ENCODE measurements at regions not wholly inside any gene's neighbourhood (a gene's known extent, or its start where the extent isn't known, plus 50 kb on each side); places are given as distances from the start of the nearest gene placed in this dataset.

DNA sequence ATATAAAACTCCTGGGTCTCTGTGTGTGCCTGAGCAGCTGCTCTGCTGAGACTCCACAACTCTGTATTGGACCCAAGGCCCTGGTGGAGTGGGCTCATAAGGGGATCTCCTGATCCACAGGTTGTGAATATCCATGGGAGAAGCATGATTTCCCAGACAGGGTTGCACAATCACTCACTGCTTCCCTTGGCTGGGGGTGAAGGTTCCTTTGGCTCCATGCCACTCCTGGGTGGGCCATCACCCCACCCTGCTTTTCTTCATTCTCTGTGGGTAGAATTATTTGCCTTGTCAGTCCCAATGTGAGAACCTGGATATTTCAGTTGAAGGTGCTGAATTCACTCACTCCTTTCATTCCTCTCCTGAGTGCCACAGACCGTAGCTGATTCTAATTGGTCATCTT, 205.2 kb upstream of the TMEM260 start:
- Histone ChIP-seq H3K36me3 (replicated peaks; ENCODE audit: low read depth, low read length) (no peaks in the 10 kb centered on the region), H3K27me3 (ENCODE audit: low read depth, low read length) (no peaks in the 10 kb centered on the region), H3K79me2 (ENCODE audit: low read length) (no peaks in the 10 kb centered on the region), H3K27ac (ENCODE audit: low read length) (no peak overlapping the region), H3K4me1 (ENCODE audit: low read length) (no peaks in the 10 kb centered on the region), H3K4me2 (ENCODE audit: low read length) (no peak overlapping the region), H2AFZ (ENCODE audit: low read depth, low read length) (no peak overlapping the region), H3K9ac (ENCODE audit: low read length) (no peak overlapping the region), H3K9me3 (ENCODE audit: insufficient read depth, low read length) (no peaks in the 10 kb centered on the region), H4K20me1 (ENCODE audit: insufficient read depth, low read length) (no peaks in the 10 kb centered on the region), H3K4me3 (ENCODE audit: low read length) (no peak overlapping the region)
- no peak for TF ChIP-seq EZH2phosphoT487 (IDR thresholded peaks at IDR 0.05; ENCODE audit: low read depth)

- no peak overlapping the region for H3K4me2 ChIP-seq (ENCODE audit: low read length)
- H2AFZ ChIP-seq (ENCODE audit: low read depth, low read length): no peak overlapping the region
- H3K4me1 ChIP-seq (ENCODE audit: low read length): no peaks in the 10 kb centered on the region
- no peaks in the 10 kb centered on the region for H3K79me2 ChIP-seq (ENCODE audit: low read length)
- H3K4me3 ChIP-seq (ENCODE audit: low read length): no peak overlapping the region
- H4K20me1 ChIP-seq (ENCODE audit: insufficient read depth, low read length): no peaks in the 10 kb centered on the region
- no peaks in the 10 kb centered on the region for H3K9me3 ChIP-seq (ENCODE audit: insufficient read depth, low read length)
- TF ChIP-seq EZH2phosphoT487 (IDR thresholded peaks at IDR 0.05; ENCODE audit: low read depth): no peak
- TF ChIP-seq, protein P1, sequence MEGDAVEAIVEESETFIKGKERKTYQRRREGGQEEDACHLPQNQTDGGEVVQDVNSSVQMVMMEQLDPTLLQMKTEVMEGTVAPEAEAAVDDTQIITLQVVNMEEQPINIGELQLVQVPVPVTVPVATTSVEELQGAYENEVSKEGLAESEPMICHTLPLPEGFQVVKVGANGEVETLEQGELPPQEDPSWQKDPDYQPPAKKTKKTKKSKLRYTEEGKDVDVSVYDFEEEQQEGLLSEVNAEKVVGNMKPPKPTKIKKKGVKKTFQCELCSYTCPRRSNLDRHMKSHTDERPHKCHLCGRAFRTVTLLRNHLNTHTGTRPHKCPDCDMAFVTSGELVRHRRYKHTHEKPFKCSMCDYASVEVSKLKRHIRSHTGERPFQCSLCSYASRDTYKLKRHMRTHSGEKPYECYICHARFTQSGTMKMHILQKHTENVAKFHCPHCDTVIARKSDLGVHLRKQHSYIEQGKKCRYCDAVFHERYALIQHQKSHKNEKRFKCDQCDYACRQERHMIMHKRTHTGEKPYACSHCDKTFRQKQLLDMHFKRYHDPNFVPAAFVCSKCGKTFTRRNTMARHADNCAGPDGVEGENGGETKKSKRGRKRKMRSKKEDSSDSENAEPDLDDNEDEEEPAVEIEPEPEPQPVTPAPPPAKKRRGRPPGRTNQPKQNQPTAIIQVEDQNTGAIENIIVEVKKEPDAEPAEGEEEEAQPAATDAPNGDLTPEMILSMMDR (IDR thresholded peaks at IDR 0.05; ENCODE audit: low read depth, low read length): no peak
- no peaks in the 10 kb centered on the region for H3K36me3 ChIP-seq (replicated peaks; ENCODE audit: low read depth, low read length)
- H3K27me3 ChIP-seq (ENCODE audit: low read depth, low read length): no peaks in the 10 kb centered on the region
- H3K27ac ChIP-seq (ENCODE audit: low read length): no peak overlapping the region
- H3K9ac ChIP-seq (ENCODE audit: low read length): no peak overlapping the region
Observed at GRCh38 chr14:56378046-56378445, 201.6 kb upstream of the TMEM260 start.

DNA sequence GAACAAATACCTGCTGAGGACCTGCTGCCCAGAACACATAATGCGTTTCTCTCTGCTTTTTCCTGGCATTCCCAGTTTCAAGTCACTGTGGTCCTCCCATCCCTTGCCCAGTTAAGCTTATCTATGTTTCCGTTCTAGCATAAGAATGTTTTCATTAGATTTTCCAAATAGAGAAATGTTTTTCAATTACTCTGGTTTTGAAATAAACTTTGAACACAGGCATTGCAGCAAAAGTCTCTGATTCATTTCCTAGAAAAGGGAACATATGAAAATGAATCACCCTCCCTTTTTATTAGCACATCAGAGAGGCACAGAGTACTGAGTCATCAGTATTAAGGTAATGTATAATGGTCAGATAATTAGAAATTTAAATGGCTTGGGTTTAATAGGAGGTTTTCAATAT, 201.1 kb upstream of the TMEM260 start:
- Histone ChIP-seq H3K4me1 (ENCODE audit: low read length) (no peaks in the 10 kb centered on the region), H3K27me3 (ENCODE audit: low read depth, low read length) (no peaks in the 10 kb centered on the region), H4K20me1 (ENCODE audit: insufficient read depth, low read length) (no peaks in the 10 kb centered on the region), H3K4me2 (ENCODE audit: low read length) (no peak overlapping the region), H2AFZ (ENCODE audit: low read depth, low read length) (no peak overlapping the region), H3K79me2 (ENCODE audit: low read length) (no peaks in the 10 kb centered on the region), H3K36me3 (replicated peaks; ENCODE audit: low read depth, low read length) (no peaks in the 10 kb centered on the region), H3K4me3 (ENCODE audit: low read length) (no peak overlapping the region), H3K27ac (ENCODE audit: low read length) (no peak overlapping the region), H3K9ac (ENCODE audit: low read length) (no peak overlapping the region), H3K9me3 (ENCODE audit: insufficient read depth, low read length) (no peaks in the 10 kb centered on the region)
- no peak for TF ChIP-seq EZH2phosphoT487 (IDR thresholded peaks at IDR 0.05; ENCODE audit: low read depth)
- TF ChIP-seq, protein P1 (IDR thresholded peaks at IDR 0.05; ENCODE audit: low read depth, low read length): no peak

DNA sequence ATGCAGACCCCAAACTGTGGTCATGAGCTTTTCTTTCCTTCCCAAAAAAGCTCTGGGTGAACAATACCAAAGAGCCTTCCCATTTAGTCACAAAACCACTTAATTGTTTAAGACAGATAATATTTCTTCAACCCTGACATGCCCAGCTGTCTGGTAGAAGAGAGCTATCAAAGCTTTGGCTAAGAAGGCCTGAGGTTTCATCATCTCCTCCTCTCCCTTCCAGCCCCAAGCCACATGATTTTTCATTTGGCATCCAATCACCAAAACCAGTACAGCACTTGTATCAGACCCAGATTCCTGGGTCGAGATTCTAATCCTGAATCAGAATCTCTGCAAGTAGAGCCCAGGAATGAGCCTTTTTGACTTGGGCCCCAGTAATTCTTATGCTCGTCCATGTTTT, 199.6 kb upstream of the TMEM260 start:
- no peak overlapping the region for H3K4me2 ChIP-seq (ENCODE audit: low read length)
- no peaks in the 10 kb centered on the region for H3K9me3 ChIP-seq (ENCODE audit: insufficient read depth, low read length)
- TF ChIP-seq, protein P1 (IDR thresholded peaks at IDR 0.05; ENCODE audit: low read depth, low read length): no peak
- TF ChIP-seq EZH2phosphoT487 (IDR thresholded peaks at IDR 0.05; ENCODE audit: low read depth): no peak
- H3K4me1 ChIP-seq (ENCODE audit: low read length): no peaks in the 10 kb centered on the region
- no peaks in the 10 kb centered on the region for H3K27me3 ChIP-seq (ENCODE audit: low read depth, low read length)
- no peaks in the 10 kb centered on the region for H3K79me2 ChIP-seq (ENCODE audit: low read length)
- no peak overlapping the region for H2AFZ ChIP-seq (ENCODE audit: low read depth, low read length)
- H3K4me3 ChIP-seq (ENCODE audit: low read length): no peak overlapping the region
- no peak overlapping the region for H3K27ac ChIP-seq (ENCODE audit: low read length)
- no peaks in the 10 kb centered on the region for H3K36me3 ChIP-seq (replicated peaks; ENCODE audit: low read depth, low read length)
- no peak overlapping the region for H3K9ac ChIP-seq (ENCODE audit: low read length)
- no peaks in the 10 kb centered on the region for H4K20me1 ChIP-seq (ENCODE audit: insufficient read depth, low read length)

GRCh38 chr14:56386024-56386423, 193.6 kb upstream of the TMEM260 start:
- Histone ChIP-seq H3K27ac (ENCODE audit: low read length) (no peak overlapping the region), H2AFZ (ENCODE audit: low read depth, low read length) (no peak overlapping the region), H3K27me3 (ENCODE audit: low read depth, low read length) (no peaks in the 10 kb centered on the region), H3K4me3 (ENCODE audit: low read length) (no peak overlapping the region), H3K4me2 (ENCODE audit: low read length) (no peak overlapping the region), H4K20me1 (ENCODE audit: insufficient read depth, low read length) (no peaks in the 10 kb centered on the region), H3K4me1 (ENCODE audit: low read length) (no peaks in the 10 kb centered on the region), H3K79me2 (ENCODE audit: low read length) (no peaks in the 10 kb centered on the region), H3K36me3 (replicated peaks; ENCODE audit: low read depth, low read length) (no peaks in the 10 kb centered on the region), H3K9me3 (ENCODE audit: insufficient read depth, low read length) (no peaks in the 10 kb centered on the region), H3K9ac (ENCODE audit: low read length) (no peak overlapping the region)
- no peak for TF ChIP-seq EZH2phosphoT487 (IDR thresholded peaks at IDR 0.05; ENCODE audit: low read depth)
- TF ChIP-seq, protein P1 (IDR thresholded peaks at IDR 0.05; ENCODE audit: low read depth, low read length): no peak

Measured in OCI-LY3 (cell line).